A673 (cell line): ENCODE measurements at regions not wholly inside any gene's neighbourhood (a gene's known extent, or its start where the extent isn't known, plus 50 kb on each side); places are given as distances from the start of the nearest gene placed in this dataset.

Experiments used
- BruUV-seq: library from RNA; stranded (reverse); fragments of 400-500 nt; replicated peaks from 2 replicates; lab custom pipeline; 2021; lab: Mats Ljungman, UMichigan
- CTCF ChIA-PET: fragments of 300-600 bp; sonication (Branson Sonifier 250); formaldehyde crosslinking; loops from one replicate; lab custom pipeline; 2022; ENCODE audit warnings: antibody characterized with exemption; lab: Charles Lee
- POLR2A ChIA-PET: fragments of 300-600 bp; sonication (Branson Sonifier 250); formaldehyde crosslinking; loops from one replicate; lab custom pipeline; 2022; ENCODE audit warnings: antibody characterized with exemption; ENCODE audit not compliant: low non-redundant PET; lab: Charles Lee
- DNase-seq: peaks from one replicate; pipeline ENCODE4 v3.0.0-alpha.2; 2015; ENCODE audit warnings: low spot score
- H3K27ac ChIP-seq: fragments of 200-600 bp; sonication (generic); 2 replicates; pipeline ENCODE4 v1.5.1; 2016; ENCODE audit warnings: mixed run types, low read depth, mild to moderate bottlenecking, mixed read lengths, antibody characterized with exemption, low read length; ENCODE audit not compliant: poor library complexity, severe bottlenecking
- H3K27me3 ChIP-seq: fragments of 200-600 bp; sonication (generic); replicated peaks from 2 replicates; pipeline ENCODE4 v1.6.1; 2017; ENCODE audit warnings: mixed run types, low read depth, mild to moderate bottlenecking, mixed read lengths, antibody characterized with exemption, low read length; ENCODE audit not compliant: insufficient read depth, poor library complexity
- H3K36me3 ChIP-seq: fragments of 200-600 bp; sonication (generic); 2 replicates; pipeline ENCODE4 v1.6.1; 2016; ENCODE audit warnings: mixed run types, mild to moderate bottlenecking, mixed read lengths, antibody characterized with exemption, low read length; ENCODE audit not compliant: insufficient read depth, poor library complexity, severe bottlenecking
- H3K4me1 ChIP-seq: fragments of 200-600 bp; sonication (generic); 2 replicates; pipeline ENCODE4 v1.6.1; 2017; ENCODE audit warnings: mixed run types, mild to moderate bottlenecking, mixed read lengths, antibody characterized with exemption, low read length; ENCODE audit not compliant: insufficient read depth, poor library complexity, severe bottlenecking
- H3K4me3 ChIP-seq: fragments of 200-600 bp; sonication (generic); 2 replicates; pipeline ENCODE4 v1.5.1; 2016; ENCODE audit warnings: low read depth, mixed run types, mild to moderate bottlenecking, mixed read lengths, low read length; ENCODE audit not compliant: poor library complexity, severe bottlenecking
- H3K9me3 ChIP-seq: fragments of 200-600 bp; sonication (generic); 2 replicates; pipeline ENCODE4 v1.6.1; 2016; ENCODE audit warnings: mixed run types, low read depth, mild to moderate bottlenecking, mixed read lengths, antibody characterized with exemption, low read length; ENCODE audit not compliant: poor library complexity, severe bottlenecking
- EZH2 ChIP-seq: fragments of 200-600 bp; sonication (generic); IDR thresholded peaks from 2 replicates; pipeline ENCODE4 v1.6.1; 2017; ENCODE audit warnings: borderline replicate concordance, low read depth, mild to moderate bottlenecking, mixed read lengths, antibody characterized with exemption, low read length; ENCODE audit not compliant: poor library complexity, severe bottlenecking
- intact Hi-C: fragments of 100-400 bp; cut with micrococcal nuclease; formaldehyde crosslinking; loops from one replicate; pipeline ENCODE4 v1.10.0; 2022; ENCODE audit not compliant: unreplicated experiment
- TF ChIP-seq, protein P1 (sequence below): fragments of 300-800, 200-600 bp; sonication (generic); conservative IDR thresholded peaks from 2 replicates; pipeline ENCODE4 v1.5.1; 2017; ENCODE audit warnings: low read depth, mild to moderate bottlenecking, antibody characterized with exemption, low read length, moderate library complexity, mixed read lengths

- Histone ChIP-seq H3K27me3 (no peaks in the 10 kb centered on the region), H3K27ac (no peak overlapping the region), H3K4me1 (no peaks in the 10 kb centered on the region), H3K36me3 (no peaks in the 10 kb centered on the region), H3K4me3 (no peak overlapping the region), H3K9me3 (no peaks in the 10 kb centered on the region)
- intact Hi-C loops = no loop called here
- ChIA-PET CTCF (no interaction called here), POLR2A (no interaction called here)
- TF ChIP-seq, protein P1, sequence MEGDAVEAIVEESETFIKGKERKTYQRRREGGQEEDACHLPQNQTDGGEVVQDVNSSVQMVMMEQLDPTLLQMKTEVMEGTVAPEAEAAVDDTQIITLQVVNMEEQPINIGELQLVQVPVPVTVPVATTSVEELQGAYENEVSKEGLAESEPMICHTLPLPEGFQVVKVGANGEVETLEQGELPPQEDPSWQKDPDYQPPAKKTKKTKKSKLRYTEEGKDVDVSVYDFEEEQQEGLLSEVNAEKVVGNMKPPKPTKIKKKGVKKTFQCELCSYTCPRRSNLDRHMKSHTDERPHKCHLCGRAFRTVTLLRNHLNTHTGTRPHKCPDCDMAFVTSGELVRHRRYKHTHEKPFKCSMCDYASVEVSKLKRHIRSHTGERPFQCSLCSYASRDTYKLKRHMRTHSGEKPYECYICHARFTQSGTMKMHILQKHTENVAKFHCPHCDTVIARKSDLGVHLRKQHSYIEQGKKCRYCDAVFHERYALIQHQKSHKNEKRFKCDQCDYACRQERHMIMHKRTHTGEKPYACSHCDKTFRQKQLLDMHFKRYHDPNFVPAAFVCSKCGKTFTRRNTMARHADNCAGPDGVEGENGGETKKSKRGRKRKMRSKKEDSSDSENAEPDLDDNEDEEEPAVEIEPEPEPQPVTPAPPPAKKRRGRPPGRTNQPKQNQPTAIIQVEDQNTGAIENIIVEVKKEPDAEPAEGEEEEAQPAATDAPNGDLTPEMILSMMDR = no peak
- TF ChIP-seq EZH2 = no peak
- no peak for DNase-seq
- no TSS peak for BruUV-seq
Measured at GRCh38 chr3:65233561-65233960, 545.8 kb upstream of the ADAMTS9 start.

DNA sequence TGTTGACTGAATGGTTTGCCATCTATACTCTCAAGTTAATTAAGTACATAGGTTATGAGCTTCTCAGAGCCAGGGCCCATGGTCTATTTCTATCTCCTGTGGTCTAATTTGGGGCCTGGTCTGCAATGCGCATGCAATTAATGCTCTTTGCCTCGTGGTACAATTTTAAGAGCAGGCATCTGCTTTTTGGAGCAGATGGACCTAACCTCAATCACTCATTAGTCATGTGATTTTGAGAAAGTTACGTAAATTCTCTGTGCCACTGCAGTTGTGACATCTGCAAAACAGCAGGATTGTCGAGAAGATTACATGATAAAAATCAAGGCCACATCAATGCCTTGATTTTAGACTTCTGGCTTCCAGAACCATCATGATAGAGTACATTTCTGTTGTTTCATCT lies 543.7 kb upstream of the ADAMTS9 start:
- Histone ChIP-seq H3K36me3 (no peaks in the 10 kb centered on the region), H3K9me3 (no peaks in the 10 kb centered on the region), H3K27me3 (no peaks in the 10 kb centered on the region), H3K4me3 (no peak overlapping the region), H3K27ac (no peak overlapping the region), H3K4me1 (no peaks in the 10 kb centered on the region)
- DNase-seq = no peak
- TF ChIP-seq, protein P1 = no peak
- no peak for TF ChIP-seq EZH2
- no TSS peak for BruUV-seq
- ChIA-PET POLR2A (no interaction called here), CTCF (no interaction called here)
- intact Hi-C loops = no loop called here

GRCh38 chr3:65230261-65231139 lies 542.7 kb upstream of the ADAMTS9 start:
- no peak for DNase-seq
- Histone ChIP-seq H3K27me3 (no peaks in the 10 kb centered on the region), H3K4me1 (no peaks in the 10 kb centered on the region), H3K9me3 (no peaks in the 10 kb centered on the region), H3K4me3 (no peak overlapping the region), H3K27ac (no peak overlapping the region), H3K36me3 (no peaks in the 10 kb centered on the region)
- no peak for TF ChIP-seq EZH2
- TF ChIP-seq, protein P1 = no peak
- POLR2A ChIA-PET = no interaction called here
- intact Hi-C loops = no loop called here
- no TSS peak for BruUV-seq
- CTCF ChIA-PET = no interaction called here
